Ishikawa (cell line): ENCODE measurements at regions not wholly inside any gene's neighbourhood (a gene's known extent, or its start where the extent isn't known, plus 50 kb on each side); places are given as distances from the start of the nearest gene placed in this dataset.

Experiments
- CREB1 ChIP-seq: IDR thresholded peaks from 2 replicates; pipeline ENCODE4 v1.6.1; 2012; ENCODE audit warnings: low read depth
- RAD21 ChIP-seq: IDR thresholded peaks from 2 replicates; pipeline ENCODE4 v1.6.1; 2012; ENCODE audit warnings: low read depth
- TCF12 ChIP-seq: IDR thresholded peaks from 2 replicates; pipeline ENCODE4 v1.6.1; 2012; ENCODE audit warnings: low read depth

DNA sequence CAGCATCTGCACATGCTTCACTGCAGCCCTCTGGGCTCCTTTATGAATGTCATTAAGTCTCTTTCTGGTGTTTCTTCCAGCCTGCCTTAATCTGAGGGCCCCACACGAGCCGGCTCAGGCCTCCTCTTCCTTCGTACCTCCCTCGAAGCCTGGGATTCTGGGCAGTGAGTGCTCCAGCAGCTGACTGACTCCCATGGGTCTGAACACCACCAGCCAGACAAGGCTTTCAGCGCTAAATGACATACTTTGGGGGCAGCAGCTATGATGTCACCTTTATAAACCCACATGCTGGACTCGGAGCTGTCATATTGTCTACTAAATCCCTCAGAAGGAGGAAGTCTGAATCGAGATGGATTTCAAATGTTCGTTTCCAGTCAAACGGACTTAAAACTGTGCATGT lies 127.1 kb downstream of the TRIM29 start:
- TF ChIP-seq TCF12 (no peak), CREB1 (no peak), RAD21 (no peak)
